HG03575 (cell line): ENCODE measurements at regions not wholly inside any gene's neighbourhood (a gene's known extent, or its start where the extent isn't known, plus 50 kb on each side); places are given as distances from the start of the nearest gene placed in this dataset.

Experiments
- ATAC-seq: cut with Tn5 transposase; IDR thresholded peaks from one replicate; pipeline ENCODE4 v1.9.1; 2021; ENCODE audit not compliant: unreplicated experiment, insufficient number of reproducible peaks, low FRiP score; ENCODE audit errors: extremely low read depth

GRCh38 chr18:22099925-22100324 is 69.5 kb upstream of the GATA6 start:
- no peak for ATAC-seq

DNA sequence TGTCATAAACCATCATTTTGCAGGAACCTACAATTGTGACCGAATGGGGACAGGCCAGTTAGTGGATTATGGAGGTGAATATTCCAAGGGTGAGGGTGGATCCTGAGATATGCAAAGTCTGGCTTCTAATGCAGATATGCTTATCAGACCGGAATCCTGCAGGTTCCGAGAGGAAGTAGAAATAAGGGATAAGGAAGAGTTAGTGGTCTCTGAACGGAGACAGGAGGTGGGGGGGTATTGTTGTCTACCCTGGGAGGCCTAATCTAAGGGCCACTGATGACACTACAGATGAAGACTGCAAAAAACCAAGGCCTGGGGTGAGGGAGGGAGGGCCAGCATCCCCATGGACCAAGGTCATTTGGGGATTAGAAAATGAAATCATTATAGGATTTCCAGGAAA is 67.7 kb upstream of the GATA6 start:
- ATAC-seq = no peak

- no peak for ATAC-seq
These were observed 66.3 kb upstream of the GATA6 start for GRCh38 chr18:22102953-22103646.

DNA sequence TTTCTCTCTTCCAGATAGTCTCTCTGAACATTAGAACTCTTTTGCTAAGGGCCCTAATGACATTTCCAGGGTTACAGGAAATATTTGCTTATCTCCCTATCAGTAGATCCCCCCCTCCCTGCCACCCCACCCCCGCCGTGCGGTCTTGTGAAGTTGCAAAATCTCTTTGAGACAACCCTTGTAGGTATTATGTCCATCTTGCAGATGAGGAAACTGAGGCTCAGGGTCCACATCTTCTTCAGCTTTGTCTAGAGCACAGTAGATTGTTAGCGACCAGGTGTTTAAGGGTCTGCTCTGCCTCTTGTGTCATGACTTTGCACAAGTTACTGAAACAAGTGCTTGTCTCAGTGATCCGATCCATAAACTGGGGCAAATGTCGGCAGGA is 65.8 kb upstream of the GATA6 start:
- ATAC-seq = no peak

GRCh38 chr18:22106536-22107292 is 62.7 kb upstream of the GATA6 start:
- no peak for ATAC-seq

DNA sequence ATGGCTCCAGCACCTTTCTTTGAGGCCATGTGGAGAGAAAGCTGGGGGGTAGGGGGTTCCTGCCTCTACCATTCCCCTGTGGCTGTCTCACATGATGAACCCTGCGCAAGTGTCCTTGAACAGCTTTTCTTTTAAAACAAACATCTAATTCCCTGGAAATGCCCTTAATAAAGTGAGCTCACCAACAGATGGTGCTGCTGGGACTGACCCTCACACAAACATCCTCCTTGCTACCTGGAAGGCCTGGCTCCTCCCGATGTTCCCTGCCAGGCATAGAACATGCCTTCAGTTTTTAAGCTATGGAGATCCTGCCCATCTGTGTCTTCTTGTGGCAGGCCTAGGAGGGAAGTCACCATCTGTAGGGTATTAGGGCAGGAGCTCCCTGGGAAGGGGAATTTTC is 60.7 kb upstream of the GATA6 start:
- no peak for ATAC-seq

DNA sequence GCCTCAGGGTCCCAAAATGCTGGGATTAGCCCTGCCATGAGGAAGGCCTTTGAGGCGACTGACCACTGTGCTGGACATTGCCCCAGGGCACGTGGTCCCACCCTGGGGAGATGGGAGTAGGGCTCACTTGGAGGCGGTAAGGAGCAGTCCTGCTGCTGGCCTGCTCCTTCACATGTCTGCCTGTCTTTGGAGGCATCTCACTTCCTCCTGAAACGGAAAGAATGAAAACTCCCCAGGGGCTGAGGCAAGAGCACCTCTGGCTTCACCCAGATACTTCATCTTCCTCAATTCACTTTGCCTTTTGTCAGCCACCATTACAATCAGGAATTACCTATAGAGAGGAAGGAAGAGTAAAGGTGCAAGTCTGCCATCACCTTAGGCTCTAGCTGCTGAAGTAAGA is 59.9 kb upstream of the GATA6 start:
- no peak for ATAC-seq

DNA sequence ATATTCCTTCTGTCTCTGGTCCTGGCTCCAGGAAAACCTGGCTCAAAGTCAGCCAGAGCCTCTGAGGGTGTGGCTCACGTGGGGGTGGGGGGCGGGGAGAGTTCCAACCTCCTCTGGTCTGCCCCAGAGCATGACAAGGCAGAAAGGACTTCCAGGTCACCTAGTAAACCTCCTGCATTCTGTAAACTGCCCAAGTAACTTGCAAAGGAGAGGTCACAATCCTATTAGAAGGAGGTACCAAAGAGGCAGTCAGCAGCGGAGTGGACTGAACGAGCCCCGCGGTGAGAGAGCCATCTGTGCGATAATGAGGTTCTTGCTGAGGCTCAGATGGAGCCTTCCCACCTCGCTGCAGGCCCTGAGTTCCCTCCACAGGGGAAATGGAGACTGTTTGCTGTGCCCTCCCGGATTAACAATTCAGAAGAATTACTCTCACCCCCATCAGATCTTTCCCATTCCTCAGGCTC is 58.9 kb upstream of the GATA6 start:
- no peak for ATAC-seq

- ATAC-seq = no peak
These were observed 57.2 kb upstream of the GATA6 start for GRCh38 chr18:22112215-22112614.

- no peak for ATAC-seq
These were observed 56.1 kb upstream of the GATA6 start for GRCh38 chr18:22113144-22113844.

- ATAC-seq = no peak
These were observed 54.7 kb upstream of the GATA6 start for GRCh38 chr18:22114526-22115321.

- no peak for ATAC-seq
These were observed 53.8 kb upstream of the GATA6 start for GRCh38 chr18:22115573-22115972.
